ENCODE measurements at regions not wholly inside any gene's neighbourhood (a gene's known extent, or its start where the extent isn't known, plus 50 kb on each side); places are given as distances from the start of the nearest gene placed in this dataset.

GRCh38 chr4:151471728-151472127 lies 62.8 kb downstream of the FHIP1A start:
- Histone ChIP-seq H3K4me3 (no peak overlapping the region), H3K36me3 (no peaks in the 10 kb centered on the region), H3K27me3 (no peaks in the 10 kb centered on the region), H3K27ac (no peak overlapping the region), H3K9me3 (no peaks in the 10 kb centered on the region), H3K4me1 (peaks cover 23% of the 10 kb centered on the region)
- TF ChIP-seq POLR2AphosphoS5 (IDR thresholded peaks at IDR 0.05) (no peak), EP300 (IDR thresholded peaks at IDR 0.05) (no peak), POLR2A (IDR thresholded peaks at IDR 0.05) (no peak)
- DNase-seq (ENCODE audit: low spot score in 2 of 2): no peak
- WGBS: 90% methylated on average over 4 of the region's 4 CpGs

- Histone ChIP-seq H3K27ac (no peak overlapping the region), H3K4me3 (no peak overlapping the region), H3K27me3 (no peaks in the 10 kb centered on the region), H3K4me1 (peaks cover 23% of the 10 kb centered on the region), H3K36me3 (no peaks in the 10 kb centered on the region), H3K9me3 (no peaks in the 10 kb centered on the region)
- WGBS: 20% methylated on average over 1 of the region's 1 CpG
- no peak for DNase-seq (ENCODE audit: low spot score in 2 of 2)
- TF ChIP-seq POLR2A (IDR thresholded peaks at IDR 0.05) (no peak), POLR2AphosphoS5 (IDR thresholded peaks at IDR 0.05) (no peak), EP300 (IDR thresholded peaks at IDR 0.05) (no peak), CTCF (IDR thresholded peaks at IDR 0.05) (no peak)
Measured at GRCh38 chr4:151472297-151472696, 63.3 kb downstream of the FHIP1A start.

- Histone ChIP-seq H3K36me3 (no peaks in the 10 kb centered on the region), H3K4me3 (no peak overlapping the region), H3K4me1 (peaks cover 23% of the 10 kb centered on the region), H3K9me3 (no peaks in the 10 kb centered on the region), H3K27me3 (no peaks in the 10 kb centered on the region), H3K27ac (no peak overlapping the region)
- WGBS: 30% methylated on average over 1 of the region's 1 CpG
- TF ChIP-seq POLR2A (IDR thresholded peaks at IDR 0.05) (no peak), EP300 (IDR thresholded peaks at IDR 0.05) (no peak), POLR2AphosphoS5 (IDR thresholded peaks at IDR 0.05) (no peak), CTCF (IDR thresholded peaks at IDR 0.05) (no peak)
- no peak for DNase-seq (ENCODE audit: low spot score in 2 of 2)
Measured at GRCh38 chr4:151472711-151473110, 63.7 kb downstream of the FHIP1A start.

- DNase-seq (ENCODE audit: low spot score in 2 of 2): no peak
- Histone ChIP-seq H3K4me3 (no peak overlapping the region), H3K4me1 (peaks cover 17% of the 10 kb centered on the region), H3K27me3 (no peaks in the 10 kb centered on the region), H3K36me3 (no peaks in the 10 kb centered on the region), H3K9me3 (no peaks in the 10 kb centered on the region), H3K27ac (no peak overlapping the region)
- TF ChIP-seq POLR2AphosphoS5 (IDR thresholded peaks at IDR 0.05) (no peak), EP300 (IDR thresholded peaks at IDR 0.05) (no peak), CTCF (IDR thresholded peaks at IDR 0.05) (no peak)
Measured at GRCh38 chr4:151473521-151474097, 64.6 kb downstream of the FHIP1A start.

GRCh38 chr4:151475035-151475714 lies 66.2 kb downstream of the FHIP1A start:
- Histone ChIP-seq H3K27me3 (no peaks in the 10 kb centered on the region), H3K36me3 (no peaks in the 10 kb centered on the region), H3K27ac (no peak overlapping the region), H3K4me1 (peaks cover 5% of the 10 kb centered on the region), H3K9me3 (no peaks in the 10 kb centered on the region), H3K4me3 (no peak overlapping the region)
- 72% methylated on average over 4 of the region's 4 CpGs for WGBS
- TF ChIP-seq POLR2A (IDR thresholded peaks at IDR 0.05): no peak
- TF ChIP-seq POLR2AphosphoS5 (IDR thresholded peaks at IDR 0.05): no peak
- no peak for DNase-seq (ENCODE audit: low spot score in 2 of 2)

GRCh38 chr4:151481813-151482212 lies 72.8 kb downstream of the FHIP1A start:
- Histone ChIP-seq H3K4me1 (peaks cover 3% of the 10 kb centered on the region), H3K4me3 (no peak overlapping the region), H3K27me3 (no peaks in the 10 kb centered on the region), H3K36me3 (no peaks in the 10 kb centered on the region), H3K27ac (no peak overlapping the region), H3K9me3 (no peaks in the 10 kb centered on the region)
- DNase-seq (ENCODE audit: low spot score in 2 of 2): no peak
- no peak for TF ChIP-seq POLR2A (IDR thresholded peaks at IDR 0.05)
- TF ChIP-seq EP300 (IDR thresholded peaks at IDR 0.05): no peak
- no peak for TF ChIP-seq CTCF (IDR thresholded peaks at IDR 0.05)
- no peak for TF ChIP-seq POLR2AphosphoS5 (IDR thresholded peaks at IDR 0.05)
- 78% methylated on average over 4 of the region's 4 CpGs for WGBS

Data from suprapubic skin (tissue), 4 donors.